Mesenchymal stem cell (in vitro differentiated cells and primary cell): ENCODE measurements at regions not wholly inside any gene's neighbourhood (a gene's known extent, or its start where the extent isn't known, plus 50 kb on each side); places are given as distances from the start of the nearest gene placed in this dataset.

Source experiments
- DNase-seq: peaks from one replicate; pipeline ENCODE4 v3.0.0-alpha.2; 2013
- H2AFZ ChIP-seq: one replicate; pipeline ENCODE4 v1.6.1; 2013; ENCODE audit warnings: low read depth, mild to moderate bottlenecking, control low read depth, inconsistent platforms, low read length, moderate library complexity
- H2AK5ac ChIP-seq: 2 replicates; pipeline ENCODE4 v1.6.1; 2013; ENCODE audit warnings: low read length, moderate library complexity, mild to moderate bottlenecking, inconsistent platforms; ENCODE audit not compliant: severe bottlenecking
- H2BK120ac ChIP-seq: one replicate; pipeline ENCODE4 v1.6.1; 2013; ENCODE audit warnings: low read depth, mild to moderate bottlenecking, inconsistent platforms, low read length, moderate library complexity
- H2BK12ac ChIP-seq, 2 experiments: one replicate each; pipeline ENCODE4 v1.6.1; 2013; ENCODE audit warnings: inconsistent platforms in 2 of 2, low read length in 2 of 2, mild to moderate bottlenecking in 2 of 2, moderate library complexity in 2 of 2, control low read depth in 1 of 2
- H2BK15ac ChIP-seq: one replicate; pipeline ENCODE4 v1.6.1; 2013; ENCODE audit warnings: mild to moderate bottlenecking, low read depth, inconsistent platforms; ENCODE audit not compliant: poor library complexity, severe bottlenecking
- H2BK5ac ChIP-seq: 2 replicates; pipeline ENCODE4 v1.6.1; 2013; ENCODE audit warnings: low read depth, mild to moderate bottlenecking, low read length, control low read depth, inconsistent platforms; ENCODE audit not compliant: poor library complexity, severe bottlenecking
- H3K14ac ChIP-seq, 2 experiments: one replicate each; pipeline ENCODE4 v1.6.1; 2013; ENCODE audit warnings: inconsistent platforms in 2 of 2, low read length in 2 of 2, control low read depth in 1 of 2, mild to moderate bottlenecking in 1 of 2, moderate library complexity in 1 of 2
- H3K18ac ChIP-seq, 2 experiments: one replicate each; pipeline ENCODE4 v1.6.1; 2013; ENCODE audit warnings: inconsistent platforms in 2 of 2, low read length in 2 of 2, control low read depth in 1 of 2, low read depth in 1 of 2, mild to moderate bottlenecking in 1 of 2
- H3K23ac ChIP-seq, 2 experiments: one replicate each; pipeline ENCODE4 v1.6.1; 2013; ENCODE audit warnings: inconsistent platforms in 2 of 2, low read length in 2 of 2, mild to moderate bottlenecking in 2 of 2, moderate library complexity in 2 of 2, control low read depth in 1 of 2
- H3K27ac ChIP-seq: 2 replicates; pipeline ENCODE4 v1.5.1; 2013; ENCODE audit warnings: mild to moderate bottlenecking, moderate library complexity, low read length, control low read depth, inconsistent platforms; ENCODE audit not compliant: poor library complexity, severe bottlenecking
- H3K27me3 ChIP-seq, 2 experiments: 2 replicates each; pipeline versions ENCODE4 v1.6.1 to v1.7.0; 2013; ENCODE audit warnings: low read length in 2 of 2, mild to moderate bottlenecking in 2 of 2, moderate library complexity in 2 of 2, control low read depth in 1 of 2, inconsistent platforms in 1 of 2; ENCODE audit not compliant: control insufficient read depth in 1 of 2, insufficient read depth in 1 of 2
- H3K36me3 ChIP-seq, 2 experiments: 2 replicates each; pipeline versions ENCODE4 v1.6.1 to v1.7.0; 2013; ENCODE audit warnings: low read length in 2 of 2, control low read depth in 1 of 2, inconsistent platforms in 1 of 2, low read depth in 1 of 2, mild to moderate bottlenecking in 1 of 2; ENCODE audit not compliant: insufficient read depth in 2 of 2, control insufficient read depth in 1 of 2
- H3K4ac ChIP-seq, 2 experiments: one replicate each; pipeline ENCODE4 v1.6.1; 2013; ENCODE audit warnings: inconsistent platforms in 2 of 2, low read length in 2 of 2, mild to moderate bottlenecking in 2 of 2, moderate library complexity in 2 of 2, control low read depth in 1 of 2, low read depth in 1 of 2
- H3K4me1 ChIP-seq: 2 replicates; pipeline ENCODE4 v1.6.1; 2013; ENCODE audit warnings: low read depth, low read length, control low read depth; ENCODE audit not compliant: control insufficient read depth, insufficient read depth
- H3K4me2 ChIP-seq: 2 replicates; pipeline ENCODE4 v1.6.1; 2013; ENCODE audit warnings: low read length, mild to moderate bottlenecking, inconsistent platforms; ENCODE audit not compliant: poor library complexity, severe bottlenecking
- H3K4me3 ChIP-seq, 2 experiments: 2 replicates each; pipeline versions ENCODE4 v1.5.1 to v1.7.0; 2013; ENCODE audit warnings: low read length in 2 of 2, mild to moderate bottlenecking in 2 of 2, control low read depth in 1 of 2, low read depth in 1 of 2; ENCODE audit not compliant: insufficient read depth in 1 of 2
- H3K79me1 ChIP-seq: replicated peaks from 2 replicates; pipeline ENCODE4 v1.6.1; 2013; ENCODE audit warnings: mild to moderate bottlenecking, control low read depth, low read length, inconsistent platforms; ENCODE audit not compliant: poor library complexity, severe bottlenecking
- H3K9ac ChIP-seq: 2 replicates; pipeline ENCODE4 v1.7.0; 2013; ENCODE audit warnings: mild to moderate bottlenecking, low read length, moderate library complexity
- H3K9me3 ChIP-seq: 2 replicates; pipeline ENCODE4 v1.7.0; 2013; ENCODE audit warnings: mild to moderate bottlenecking, low read length; ENCODE audit not compliant: control insufficient read depth
- H4K8ac ChIP-seq: one replicate; pipeline ENCODE4 v1.6.1; 2013; ENCODE audit warnings: inconsistent platforms, mild to moderate bottlenecking, low read length, moderate library complexity
- H4K91ac ChIP-seq: one replicate; pipeline ENCODE4 v1.6.1; 2013; ENCODE audit warnings: mild to moderate bottlenecking, low read length, inconsistent platforms
- WGBS: methylation state at CpG from one replicate; pipeline ENCODE4 v1.1.7; 2013; ENCODE audit warnings: mixed read lengths; 5-methylcytosine and 5-hydroxymethylcytosine counted together

DNA sequence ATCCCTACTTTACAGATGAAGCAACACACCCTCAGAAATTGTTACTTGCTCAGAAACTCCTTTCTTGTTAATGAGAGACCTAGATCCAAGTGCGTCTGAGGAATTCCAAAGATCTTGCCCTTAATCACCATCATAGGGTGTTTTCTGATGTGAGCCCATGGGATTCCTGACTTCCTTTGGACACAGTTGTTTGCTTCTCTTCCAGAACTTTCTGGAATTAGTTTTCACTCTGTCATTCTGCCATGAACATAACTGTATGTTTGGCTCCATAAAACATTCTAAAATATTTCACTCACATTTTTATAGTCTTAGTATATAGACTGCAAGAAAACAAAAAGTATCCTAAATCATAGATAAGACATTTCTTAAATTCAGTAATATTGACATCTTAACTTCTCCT is 593.9 kb upstream of the SOX11 start:
- Histone ChIP-seq H3K27me3 (no peaks in the 10 kb centered on the region), H3K14ac (no peak overlapping the region), H4K91ac (no peak overlapping the region), H3K4me1 (no peaks in the 10 kb centered on the region), H3K27ac (no peak overlapping the region), H2BK15ac (no peak overlapping the region), H3K4me2 (no peak overlapping the region), H3K9me3 (peaks cover 20% of the 10 kb centered on the region), H3K23ac (no peak overlapping the region), H3K79me1 (no peaks in the 10 kb centered on the region), H2BK5ac (no peak overlapping the region), H2BK12ac (no peak overlapping the region), H2BK120ac (no peak overlapping the region), H2AK5ac (no peak overlapping the region), H2AFZ (no peak overlapping the region), H3K4ac (no peak overlapping the region), H3K18ac (no peak overlapping the region), H4K8ac (no peak overlapping the region), H3K9ac (no peak overlapping the region), H3K4me3 (no peak overlapping the region), H3K36me3 (no peaks in the 10 kb centered on the region)
- no peak for DNase-seq
- 100% methylated on average over 1 of the region's 1 CpG for WGBS

DNA sequence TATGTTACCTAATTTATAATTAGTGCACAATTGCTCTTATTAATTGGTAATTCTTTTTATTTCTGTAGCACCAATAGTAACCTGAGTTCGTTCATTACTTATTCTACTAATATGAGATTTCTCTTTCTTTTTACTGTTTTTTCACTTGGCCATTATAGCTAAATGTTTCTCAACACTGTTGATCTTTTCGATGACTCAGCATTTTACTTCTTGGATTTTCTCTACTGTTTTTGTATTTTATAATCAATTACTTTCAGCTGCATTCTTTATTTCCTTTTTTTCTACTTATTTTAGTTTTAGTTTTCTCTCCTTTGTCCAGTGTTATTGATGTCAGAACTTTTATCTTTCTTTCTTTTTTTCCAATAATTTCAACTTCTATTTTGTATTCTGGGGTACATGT is 589.4 kb upstream of the SOX11 start:
- no peak overlapping the region for H3K9ac ChIP-seq
- H3K4ac ChIP-seq: no peak overlapping the region
- no peak overlapping the region for H2AK5ac ChIP-seq
- peaks cover 24% of the 10 kb centered on the region for H3K9me3 ChIP-seq
- H2BK12ac ChIP-seq: no peak overlapping the region
- H2BK5ac ChIP-seq: no peak overlapping the region
- H4K91ac ChIP-seq: no peak overlapping the region
- no peak overlapping the region for H3K18ac ChIP-seq
- H2BK120ac ChIP-seq: no peak overlapping the region
- no peaks in the 10 kb centered on the region for H3K4me1 ChIP-seq
- H3K27me3 ChIP-seq: no peaks in the 10 kb centered on the region
- H3K4me3 ChIP-seq: no peak overlapping the region
- no peak overlapping the region for H3K23ac ChIP-seq
- no peak overlapping the region for H2AFZ ChIP-seq
- H3K27ac ChIP-seq: no peak overlapping the region
- H4K8ac ChIP-seq: no peak overlapping the region
- H2BK15ac ChIP-seq: no peak overlapping the region
- H3K4me2 ChIP-seq: no peak overlapping the region
- no peak for DNase-seq
- no peak overlapping the region for H3K14ac ChIP-seq
- no peaks in the 10 kb centered on the region for H3K79me1 ChIP-seq
- H3K36me3 ChIP-seq: no peaks in the 10 kb centered on the region
- WGBS: no CpG with 5 or more reads among the region's 2 CpGs

DNA sequence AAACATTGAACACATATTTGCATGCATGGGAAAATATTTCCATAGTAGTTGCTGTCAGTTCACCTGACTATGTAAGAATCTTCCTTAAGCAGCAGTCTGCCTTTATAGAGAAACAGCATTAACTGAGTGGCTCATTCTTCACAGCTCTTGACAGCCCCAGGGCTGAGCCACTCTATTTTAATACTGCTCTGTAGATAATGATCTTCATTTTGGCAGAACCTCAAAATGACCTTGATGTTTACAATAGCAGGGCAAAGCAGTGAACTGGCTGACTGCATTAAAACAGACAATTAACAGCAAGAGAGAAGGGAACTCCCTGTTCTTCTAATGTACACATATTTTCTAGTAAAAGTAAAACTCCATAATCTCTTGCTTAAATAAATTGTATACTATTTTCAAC is 580.6 kb upstream of the SOX11 start:
- H2BK12ac ChIP-seq: no peak overlapping the region
- H3K18ac ChIP-seq: no peak overlapping the region
- peak; percentile 7 for DNase-seq
- H3K27ac ChIP-seq: no peak overlapping the region
- no peak overlapping the region for H3K9ac ChIP-seq
- H3K27me3 ChIP-seq: no peaks in the 10 kb centered on the region
- H3K4ac ChIP-seq: no peak overlapping the region
- H2BK15ac ChIP-seq: no peak overlapping the region
- no peaks in the 10 kb centered on the region for H3K4me1 ChIP-seq
- H2BK120ac ChIP-seq: no peak overlapping the region
- no peak overlapping the region for H4K91ac ChIP-seq
- H4K8ac ChIP-seq: no peak overlapping the region
- H3K4me3 ChIP-seq: no peak overlapping the region
- H3K14ac ChIP-seq: no peak overlapping the region
- no peak overlapping the region for H2BK5ac ChIP-seq
- peaks cover 51% of the 10 kb centered on the region for H3K9me3 ChIP-seq
- H2AK5ac ChIP-seq: no peak overlapping the region
- H3K79me1 ChIP-seq: no peaks in the 10 kb centered on the region
- H3K4me2 ChIP-seq: no peak overlapping the region
- no peaks in the 10 kb centered on the region for H3K36me3 ChIP-seq
- H3K23ac ChIP-seq: no peak overlapping the region
- H2AFZ ChIP-seq: no peak overlapping the region

DNA sequence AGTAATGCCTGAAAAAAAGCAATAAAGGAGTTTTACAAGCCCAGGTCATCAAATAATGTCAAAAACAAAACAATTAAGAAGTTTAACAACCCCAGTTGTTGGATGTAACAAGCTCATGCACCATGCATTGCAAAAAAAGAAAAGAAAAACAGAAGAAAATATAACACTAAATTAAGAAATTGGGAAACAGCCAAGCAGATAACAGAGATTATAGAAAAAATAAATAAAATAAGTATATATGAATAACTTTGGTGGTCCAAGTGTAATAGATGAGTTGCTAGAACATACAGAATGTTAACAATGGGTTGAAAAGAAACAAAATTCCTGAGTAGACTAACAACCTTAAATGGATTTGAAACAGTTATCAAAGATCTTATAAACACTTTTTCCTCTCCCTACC is 573.1 kb upstream of the SOX11 start:
- H3K36me3 ChIP-seq: no peaks in the 10 kb centered on the region
- no peak overlapping the region for H2BK120ac ChIP-seq
- H3K9me3 ChIP-seq: peaks cover 33% of the 10 kb centered on the region
- H2AK5ac ChIP-seq: no peak overlapping the region
- H3K27ac ChIP-seq: no peak overlapping the region
- H3K18ac ChIP-seq: no peak overlapping the region
- no peak overlapping the region for H3K23ac ChIP-seq
- no peaks in the 10 kb centered on the region for H3K4me1 ChIP-seq
- no peak overlapping the region for H2AFZ ChIP-seq
- H3K4ac ChIP-seq: no peak overlapping the region
- H3K4me3 ChIP-seq: no peak overlapping the region
- H3K79me1 ChIP-seq: no peaks in the 10 kb centered on the region
- H4K91ac ChIP-seq: no peak overlapping the region
- no peak overlapping the region for H3K9ac ChIP-seq
- no peak overlapping the region for H2BK12ac ChIP-seq
- H2BK5ac ChIP-seq: no peak overlapping the region
- no peak overlapping the region for H4K8ac ChIP-seq
- no peak overlapping the region for H3K4me2 ChIP-seq
- no peak overlapping the region for H3K14ac ChIP-seq
- no peak for DNase-seq
- no peak overlapping the region for H2BK15ac ChIP-seq
- H3K27me3 ChIP-seq: no peaks in the 10 kb centered on the region
